Lung (tissue), 11 donors: ENCODE measurements at regions not wholly inside any gene's neighbourhood (a gene's known extent, or its start where the extent isn't known, plus 50 kb on each side); places are given as distances from the start of the nearest gene placed in this dataset.

Source experiments
- ATAC-seq: fragments of 200-7000 bp; cut with Tn5 transposase; one replicate; pipeline ENCODE4 v1.9.1; 2020; ENCODE audit warnings: moderate number of reproducible peaks; ENCODE audit not compliant: insufficient read depth, low FRiP score
- DNase-seq, 3 donors: peaks; one replicate each; pipeline ENCODE4 v3.0.0-alpha.2; 2013 to 2017
- H3K27ac ChIP-seq, 2 donors: one replicate each; pipeline ENCODE4 v1.5.1; 2013; ENCODE audit warnings: mild to moderate bottlenecking in 2 of 2, moderate library complexity in 2 of 2, control low read depth in 1 of 2, inconsistent platforms in 1 of 2, low read depth in 1 of 2, low read length in 1 of 2
- H3K27me3 ChIP-seq, 3 donors: one replicate each; pipeline ENCODE4 v1.5.1; 2013; ENCODE audit warnings: low read length in 2 of 3; ENCODE audit not compliant: control insufficient read depth in 3 of 3, insufficient read depth in 3 of 3
- H3K36me3 ChIP-seq, 4 donors: one replicate each; pipeline ENCODE4 v1.5.1; 2013; ENCODE audit warnings: low read length in 4 of 4, mild to moderate bottlenecking in 1 of 4, moderate library complexity in 1 of 4; ENCODE audit not compliant: control insufficient read depth in 4 of 4, insufficient read depth in 4 of 4
- H3K4me1 ChIP-seq, 5 donors: one replicate each; pipeline ENCODE4 v1.5.1; 2013; ENCODE audit warnings: low read length in 5 of 5, mild to moderate bottlenecking in 2 of 5, moderate library complexity in 1 of 5; ENCODE audit not compliant: control insufficient read depth in 5 of 5, insufficient read depth in 5 of 5
- H3K4me3 ChIP-seq: one replicate; pipeline ENCODE4 v1.5.1; 2013; ENCODE audit warnings: mild to moderate bottlenecking, control low read depth, moderate library complexity
- H3K9ac ChIP-seq, 2 donors: one replicate each; pipeline ENCODE4 v1.5.1; 2013; ENCODE audit warnings: low read length in 2 of 2, control low read depth in 1 of 2; ENCODE audit not compliant: insufficient read depth in 1 of 2
- H3K9me3 ChIP-seq, 4 donors: one replicate each; pipeline ENCODE4 v1.5.1; 2013; ENCODE audit warnings: low read length in 3 of 4, mild to moderate bottlenecking in 1 of 4, moderate library complexity in 1 of 4; ENCODE audit not compliant: control insufficient read depth in 4 of 4, insufficient read depth in 3 of 4
- CTCF ChIP-seq: IDR thresholded peaks from 2 replicates; pipeline ENCODE4 v1.5.1; 2012; ENCODE audit warnings: mild to moderate bottlenecking; ENCODE audit errors: control extremely low read depth, extremely low read depth
- WGBS, 2 donors: extraction: QIAGEN DNeasy Blood & Tissue Kit; methylation state at CpG; one replicate each; pipeline ENCODE4 v1.1.7; 2013; 5-methylcytosine and 5-hydroxymethylcytosine counted together
- donor health status: control.
- donor health status: control.
- donor health status: Bipolar disorder and iron deficiency.
- donor health status: healthy.
- donor health status: DM: yes; HTN: yes; CAD: no.

GRCh38 chr1:82348487-82348886 is 547.8 kb downstream of the ADGRL2 start:
- 91 to 92% methylated on average over 2 of the region's 2 CpGs for WGBS, 2 donors
- H3K4me3 ChIP-seq: no peak overlapping the region
- no peak overlapping the region for H3K9ac ChIP-seq
- H3K4me1 ChIP-seq: peaks cover 0 to 9% (median 0%) of the 10 kb centered on the region in 5 donors
- ATAC-seq (no peak), DNase-seq (no peak)
- H3K27me3 ChIP-seq: no peaks in the 10 kb centered on the region
- no peak for TF ChIP-seq CTCF
- peaks cover 0 to 5% (median 0%) of the 10 kb centered on the region in 4 donors for H3K9me3 ChIP-seq
- no peak overlapping the region for H3K27ac ChIP-seq
- no peaks in the 10 kb centered on the region for H3K36me3 ChIP-seq

- H3K27ac ChIP-seq: no peak overlapping the region
- WGBS, 2 donors: 81 to 90% methylated on average over 4 of the region's 4 CpGs
- H3K36me3 ChIP-seq: no peaks in the 10 kb centered on the region
- ATAC-seq (no peak), DNase-seq (no peak)
- H3K27me3 ChIP-seq: no peaks in the 10 kb centered on the region
- TF ChIP-seq CTCF: no peak
- H3K9ac ChIP-seq: no peak overlapping the region
- H3K4me3 ChIP-seq: no peak overlapping the region
- peaks cover 0 to 5% (median 0%) of the 10 kb centered on the region in 4 donors for H3K9me3 ChIP-seq
- H3K4me1 ChIP-seq: peaks cover 0 to 9% (median 0%) of the 10 kb centered on the region in 5 donors
These were observed 545.4 kb downstream of the ADGRL2 start for GRCh38 chr1:82346141-82346540.

- WGBS, 2 donors: 61 to 89% methylated on average over 2 of the region's 2 CpGs
- Histone ChIP-seq H3K36me3 (no peaks in the 10 kb centered on the region), H3K9me3 (no peaks in the 10 kb centered on the region), H3K27me3 (no peaks in the 10 kb centered on the region), H3K4me1 (peaks cover 0 to 9% (median 0%) of the 10 kb centered on the region in 5 donors), H3K9ac (no peak overlapping the region), H3K4me3 (no peak overlapping the region), H3K27ac (no peak overlapping the region)
- no peak for TF ChIP-seq CTCF
- ATAC-seq (no peak), DNase-seq (no peak)
These were observed 542.6 kb downstream of the ADGRL2 start for GRCh38 chr1:82343381-82343780.

- 84 to 86% methylated on average over 1 of the region's 1 CpG for WGBS, 2 donors
- H3K27ac ChIP-seq: no peak overlapping the region
- H3K36me3 ChIP-seq: no peaks in the 10 kb centered on the region
- no peaks in the 10 kb centered on the region for H3K27me3 ChIP-seq
- H3K9ac ChIP-seq: no peak overlapping the region
- DNase-seq: no peak
- ATAC-seq: no peak
- no peak for TF ChIP-seq CTCF
- peaks cover 0 to 3% (median 0%) of the 10 kb centered on the region in 5 donors for H3K4me1 ChIP-seq
- no peak overlapping the region for H3K4me3 ChIP-seq
- no peaks in the 10 kb centered on the region for H3K9me3 ChIP-seq
These were observed 536.9 kb downstream of the ADGRL2 start for GRCh38 chr1:82337635-82338034.
